WTC11 (cell line): ENCODE measurements at regions not wholly inside any gene's neighbourhood (a gene's known extent, or its start where the extent isn't known, plus 50 kb on each side); places are given as distances from the start of the nearest gene placed in this dataset.

Source experiments
- ATF3 ChIP-seq: sonication (generic); formaldehyde crosslinking; conservative IDR thresholded peaks from 2 replicates; pipeline ENCODE4 v1.8.1; 2022; ENCODE audit warnings: mild to moderate bottlenecking, missing genetic modification reagents
- CREB1 ChIP-seq: sonication (generic); formaldehyde crosslinking; IDR thresholded peaks from 2 replicates; pipeline ENCODE4 v1.8.0; 2023; ENCODE audit warnings: mild to moderate bottlenecking, missing genetic modification reagents
- CTCF ChIP-seq: fragments of 200-600 bp; IDR thresholded peaks from 2 replicates; pipeline ENCODE4 v1.8.0; 2022; ENCODE audit warnings: antibody characterized with exemption
- FOXJ3 ChIP-seq: sonication (generic); formaldehyde crosslinking; IDR thresholded peaks from 2 replicates; pipeline ENCODE4 v1.9.0; 2021; ENCODE audit warnings: missing genetic modification reagents, mild to moderate bottlenecking, borderline replicate concordance
- JUN ChIP-seq: sonication (generic); formaldehyde crosslinking; IDR thresholded peaks from 2 replicates; pipeline ENCODE4 v1.8.0; 2023; ENCODE audit warnings: mild to moderate bottlenecking, missing genetic modification reagents
- MYBL2 ChIP-seq: sonication (generic); formaldehyde crosslinking; IDR thresholded peaks from 2 replicates; pipeline ENCODE4 v1.8.1; 2023; ENCODE audit warnings: mild to moderate bottlenecking, moderate library complexity, missing genetic modification reagents
- TF ChIP-seq, protein P1 (sequence below): sonication (generic); formaldehyde crosslinking; IDR thresholded peaks from 2 replicates; pipeline ENCODE4 v1.8.1; 2022; ENCODE audit warnings: mild to moderate bottlenecking, missing genetic modification reagents, moderate library complexity, borderline replicate concordance

DNA sequence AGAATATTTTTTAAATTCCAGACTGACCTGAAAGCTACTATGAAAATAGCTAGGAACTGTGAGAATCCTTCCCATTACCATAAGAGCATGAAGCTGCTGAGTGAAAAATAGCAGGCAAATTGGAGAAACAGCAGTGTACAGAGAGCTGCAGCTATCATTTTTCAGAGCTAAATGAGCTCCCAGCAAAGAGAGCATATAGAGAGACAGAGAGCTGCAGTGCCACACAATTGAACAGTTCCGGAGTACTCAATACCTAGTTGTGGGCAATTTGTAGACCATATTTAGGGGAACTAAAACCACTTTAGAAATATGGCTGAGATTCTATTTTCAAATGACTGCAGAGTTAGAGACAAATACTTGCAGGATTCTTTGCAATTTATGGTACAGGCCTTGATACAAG, 645.3 kb downstream of the STK39 start:
- TF ChIP-seq CREB1 (CRISPR knock-in tag) = no peak
- no peak for TF ChIP-seq CTCF
- TF ChIP-seq FOXJ3 (CRISPR knock-in tag) = no peak
- TF ChIP-seq MYBL2 (CRISPR knock-in tag) = no peak
- no peak for TF ChIP-seq JUN
- TF ChIP-seq, protein P1, sequence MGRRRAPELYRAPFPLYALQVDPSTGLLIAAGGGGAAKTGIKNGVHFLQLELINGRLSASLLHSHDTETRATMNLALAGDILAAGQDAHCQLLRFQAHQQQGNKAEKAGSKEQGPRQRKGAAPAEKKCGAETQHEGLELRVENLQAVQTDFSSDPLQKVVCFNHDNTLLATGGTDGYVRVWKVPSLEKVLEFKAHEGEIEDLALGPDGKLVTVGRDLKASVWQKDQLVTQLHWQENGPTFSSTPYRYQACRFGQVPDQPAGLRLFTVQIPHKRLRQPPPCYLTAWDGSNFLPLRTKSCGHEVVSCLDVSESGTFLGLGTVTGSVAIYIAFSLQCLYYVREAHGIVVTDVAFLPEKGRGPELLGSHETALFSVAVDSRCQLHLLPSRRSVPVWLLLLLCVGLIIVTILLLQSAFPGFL (CRISPR knock-in tag) = no peak
- no peak for TF ChIP-seq ATF3 (CRISPR knock-in tag)
